Panc1 (cell line): ENCODE measurements at regions not wholly inside any gene's neighbourhood (a gene's known extent, or its start where the extent isn't known, plus 50 kb on each side); places are given as distances from the start of the nearest gene placed in this dataset.

Experiments used
- ATAC-seq: fragments of 200-7000 bp; cut with Tn5 transposase; 2 replicates; pipeline ENCODE4 v1.9.1; 2020; ENCODE audit warnings: mild to moderate bottlenecking, moderate library complexity
- BruUV-seq: library from RNA; stranded (reverse); fragments of 400-500 nt; replicated peaks from 2 replicates; lab custom pipeline; 2021; lab: Mats Ljungman, UMichigan
- CTCF ChIA-PET: fragments of 300-600 bp; sonication (Branson Sonifier 250); formaldehyde crosslinking; loops from one replicate; lab custom pipeline; 2022; ENCODE audit warnings: antibody characterized with exemption; lab: Charles Lee
- POLR2A ChIA-PET: fragments of 300-600 bp; sonication (Branson Sonifier 250); formaldehyde crosslinking; loops from one replicate; lab custom pipeline; 2022; ENCODE audit warnings: antibody characterized with exemption; lab: Charles Lee
- DNase-seq: peaks from one replicate; pipeline ENCODE4 v3.0.0-alpha.2; 2010; ENCODE audit warnings: low read depth, low spot score
- H3K27ac ChIP-seq: 2 replicates; pipeline ENCODE4 v1.5.1; 2011; ENCODE audit warnings: mild to moderate bottlenecking, low read length, inconsistent platforms
- H3K27me3 ChIP-seq: fragments of 200-500 bp; sonication (Bioruptor generic); 2 replicates; pipeline ENCODE4 v1.6.0; 2014; ENCODE audit warnings: low read length, inconsistent platforms; ENCODE audit not compliant: control insufficient read depth, insufficient read depth
- H3K36me3 ChIP-seq: fragments of 200-500 bp; sonication (Bioruptor generic); 2 replicates; pipeline ENCODE4 v1.5.1; 2014; ENCODE audit warnings: inconsistent platforms, mild to moderate bottlenecking, low read length, moderate library complexity; ENCODE audit not compliant: control insufficient read depth, insufficient read depth
- H3K4me1 ChIP-seq: 2 replicates; pipeline ENCODE4 v1.5.1; 2011; ENCODE audit warnings: inconsistent platforms, mild to moderate bottlenecking, low read length, moderate library complexity; ENCODE audit not compliant: control insufficient read depth, insufficient read depth
- H3K4me3 ChIP-seq, 2 experiments: 2 replicates each; pipeline ENCODE4 v1.5.1; 2011 to 2012; ENCODE audit warnings: low read depth in 2 of 2, low read length in 2 of 2, mild to moderate bottlenecking in 2 of 2, inconsistent platforms in 1 of 2, moderate library complexity in 1 of 2
- H3K9me3 ChIP-seq: fragments of 200-500 bp; sonication (Bioruptor generic); 2 replicates; pipeline ENCODE4 v1.5.1; 2014; ENCODE audit warnings: low read depth, mild to moderate bottlenecking, inconsistent platforms, low read length, moderate library complexity; ENCODE audit not compliant: control insufficient read depth, insufficient read depth
- CTCF ChIP-seq: fragments of 450-650 bp; IDR thresholded peaks from 2 replicates; pipeline ENCODE4 v1.5.1; 2017; ENCODE audit warnings: mild to moderate bottlenecking
- POLR2AphosphoS5 ChIP-seq: IDR thresholded peaks from 2 replicates; pipeline ENCODE4 v1.6.1; 2012; ENCODE audit warnings: mild to moderate bottlenecking, low read depth, low read length, moderate library complexity
- REST ChIP-seq, 2 experiments: IDR thresholded peaks; 2 replicates each; pipeline ENCODE4 v1.6.1; 2011 to 2012; ENCODE audit warnings: low read depth in 2 of 2, control low read depth in 1 of 2, low read length in 1 of 2, mild to moderate bottlenecking in 1 of 2, moderate library complexity in 1 of 2; ENCODE audit not compliant: insufficient read depth in 1 of 2
- SIN3A ChIP-seq: IDR thresholded peaks from 2 replicates; pipeline ENCODE4 v1.6.1; 2012; ENCODE audit warnings: low read depth, mild to moderate bottlenecking, low read length, moderate library complexity, borderline replicate concordance; ENCODE audit not compliant: insufficient read depth
- TCF7L2 ChIP-seq: IDR thresholded peaks from 2 replicates; pipeline ENCODE4 v1.6.1; 2011; ENCODE audit warnings: mild to moderate bottlenecking, low read depth, low read length, inconsistent platforms
- in situ Hi-C: cut with HindIII; loops from 2 replicates; pipeline ENCODE4 v1.10.0; 2016; ENCODE audit warnings: low sequenced_read_pairs, low pct_unique_long_range_greater_than_20kb
- intact Hi-C: fragments of 100-400 bp; cut with micrococcal nuclease; formaldehyde crosslinking; loops from one replicate; pipeline ENCODE4 v1.10.0; 2022; ENCODE audit not compliant: unreplicated experiment

GRCh38 chrX:5536261-5536660 lies 692.4 kb downstream of the NLGN4X start:
- Histone ChIP-seq H3K36me3 (no peaks in the 10 kb centered on the region), H3K27me3 (no peaks in the 10 kb centered on the region), H3K9me3 (no peaks in the 10 kb centered on the region), H3K27ac (no peak overlapping the region), H3K4me1 (no peaks in the 10 kb centered on the region), H3K4me3 (no peak overlapping the region)
- in situ Hi-C loops (no loop called here), intact Hi-C loops (no loop called here)
- no TSS peak for BruUV-seq
- TF ChIP-seq SIN3A (no peak), CTCF (no peak), REST (IDR thresholded peaks at IDR 0.05; ENCODE audit: insufficient read depth in 1 of 2, low read depth in 2 of 2, low read length in 1 of 2) (no peak), POLR2AphosphoS5 (no peak), TCF7L2 (no peak)
- no peak for ATAC-seq
- ChIA-PET POLR2A (no interaction called here), CTCF (no interaction called here)
- DNase-seq: no peak

GRCh38 chrX:5528057-5528456 lies 700.6 kb downstream of the NLGN4X start:
- no TSS peak for BruUV-seq
- POLR2A ChIA-PET: no interaction called here
- intact Hi-C loops: no loop called here

More at GRCh38 chrX:5528057-5528456, 700.6 kb downstream of the NLGN4X start:
- H3K4me1 ChIP-seq: no peaks in the 10 kb centered on the region
- CTCF ChIA-PET: no interaction called here
- in situ Hi-C loops: no loop called here
- no peaks in the 10 kb centered on the region for H3K9me3 ChIP-seq
- no peak overlapping the region for H3K27ac ChIP-seq
- DNase-seq (no peak), ATAC-seq (no peak)
- no peak overlapping the region for H3K4me3 ChIP-seq
- no peaks in the 10 kb centered on the region for H3K36me3 ChIP-seq
- TF ChIP-seq POLR2AphosphoS5 (no peak), CTCF (no peak), TCF7L2 (no peak), REST (IDR thresholded peaks at IDR 0.05; ENCODE audit: insufficient read depth in 1 of 2, low read depth in 2 of 2, low read length in 1 of 2) (no peak), SIN3A (no peak)
- H3K27me3 ChIP-seq: no peaks in the 10 kb centered on the region
